ENCODE measurements at regions not wholly inside any gene's neighbourhood (a gene's known extent, or its start where the extent isn't known, plus 50 kb on each side); places are given as distances from the start of the nearest gene placed in this dataset.

GRCh38 chr9:13627071-13627470 lies 347.6 kb upstream of the MPDZ start:
- no peak overlapping the region for H3K4me3 ChIP-seq (ENCODE audit: low read depth, low read length)
- TF ChIP-seq, protein P1, sequence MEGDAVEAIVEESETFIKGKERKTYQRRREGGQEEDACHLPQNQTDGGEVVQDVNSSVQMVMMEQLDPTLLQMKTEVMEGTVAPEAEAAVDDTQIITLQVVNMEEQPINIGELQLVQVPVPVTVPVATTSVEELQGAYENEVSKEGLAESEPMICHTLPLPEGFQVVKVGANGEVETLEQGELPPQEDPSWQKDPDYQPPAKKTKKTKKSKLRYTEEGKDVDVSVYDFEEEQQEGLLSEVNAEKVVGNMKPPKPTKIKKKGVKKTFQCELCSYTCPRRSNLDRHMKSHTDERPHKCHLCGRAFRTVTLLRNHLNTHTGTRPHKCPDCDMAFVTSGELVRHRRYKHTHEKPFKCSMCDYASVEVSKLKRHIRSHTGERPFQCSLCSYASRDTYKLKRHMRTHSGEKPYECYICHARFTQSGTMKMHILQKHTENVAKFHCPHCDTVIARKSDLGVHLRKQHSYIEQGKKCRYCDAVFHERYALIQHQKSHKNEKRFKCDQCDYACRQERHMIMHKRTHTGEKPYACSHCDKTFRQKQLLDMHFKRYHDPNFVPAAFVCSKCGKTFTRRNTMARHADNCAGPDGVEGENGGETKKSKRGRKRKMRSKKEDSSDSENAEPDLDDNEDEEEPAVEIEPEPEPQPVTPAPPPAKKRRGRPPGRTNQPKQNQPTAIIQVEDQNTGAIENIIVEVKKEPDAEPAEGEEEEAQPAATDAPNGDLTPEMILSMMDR (IDR thresholded peaks at IDR 0.05; ENCODE audit: low read depth, low read length) = no peak

GRCh38 chr9:13626601-13627000 lies 347.1 kb upstream of the MPDZ start:
- H3K4me3 ChIP-seq (ENCODE audit: low read depth, low read length) = no peak overlapping the region
- TF ChIP-seq, protein P1 (IDR thresholded peaks at IDR 0.05; ENCODE audit: low read depth, low read length) = no peak

GRCh38 chr9:13621872-13622564 lies 342.5 kb upstream of the MPDZ start:
- H3K4me3 ChIP-seq (ENCODE audit: low read depth, low read length) = no peak overlapping the region
- TF ChIP-seq, protein P1 (IDR thresholded peaks at IDR 0.05; ENCODE audit: low read depth, low read length) = no peak

GRCh38 chr9:13616491-13617035 lies 337.1 kb upstream of the MPDZ start:
- no peak overlapping the region for H3K4me3 ChIP-seq (ENCODE audit: low read depth, low read length)
- TF ChIP-seq, protein P1 (IDR thresholded peaks at IDR 0.05; ENCODE audit: low read depth, low read length) = no peak

DNA sequence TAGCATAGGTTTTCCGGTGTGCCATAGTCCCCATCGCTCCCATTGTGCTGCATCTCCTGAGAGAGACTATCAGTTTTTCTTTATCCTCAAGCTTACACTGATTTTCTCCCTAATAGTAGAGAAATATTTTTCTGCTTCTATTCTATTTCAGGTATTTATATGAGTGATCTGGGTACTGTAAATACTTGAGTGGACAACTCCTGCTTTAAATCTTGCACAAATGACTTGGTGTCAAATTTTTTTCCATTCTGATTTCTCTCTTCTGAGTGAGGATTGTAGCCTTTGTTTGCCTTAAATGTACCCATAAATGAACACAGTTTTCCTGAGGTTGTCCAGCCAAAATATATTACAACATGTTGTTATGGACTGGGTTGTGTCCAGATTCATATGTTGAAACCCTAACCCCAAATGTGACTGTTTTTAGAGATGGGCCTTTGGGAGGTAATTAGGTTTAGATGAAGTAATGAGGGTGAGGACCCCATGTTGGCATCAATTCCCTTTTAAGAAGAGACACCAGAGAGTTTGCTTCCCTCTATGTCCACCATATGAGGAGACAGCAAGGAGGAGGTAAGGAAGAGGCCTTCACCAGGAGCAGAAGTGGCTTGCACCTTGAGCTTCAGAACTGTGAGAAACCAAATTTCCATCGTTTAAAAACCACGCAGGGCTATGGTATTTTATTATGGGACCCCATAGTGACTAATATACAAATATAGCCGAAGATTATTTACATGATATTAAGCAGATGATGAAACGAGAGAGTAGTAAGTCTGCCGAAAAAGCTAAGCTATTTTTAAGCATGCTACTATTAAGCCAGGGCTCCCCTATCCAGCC lies 336.4 kb upstream of the MPDZ start:
- TF ChIP-seq, protein P1 (IDR thresholded peaks at IDR 0.05; ENCODE audit: low read depth, low read length) = no peak
- H3K4me3 ChIP-seq (ENCODE audit: low read depth, low read length) = no peak overlapping the region

DNA sequence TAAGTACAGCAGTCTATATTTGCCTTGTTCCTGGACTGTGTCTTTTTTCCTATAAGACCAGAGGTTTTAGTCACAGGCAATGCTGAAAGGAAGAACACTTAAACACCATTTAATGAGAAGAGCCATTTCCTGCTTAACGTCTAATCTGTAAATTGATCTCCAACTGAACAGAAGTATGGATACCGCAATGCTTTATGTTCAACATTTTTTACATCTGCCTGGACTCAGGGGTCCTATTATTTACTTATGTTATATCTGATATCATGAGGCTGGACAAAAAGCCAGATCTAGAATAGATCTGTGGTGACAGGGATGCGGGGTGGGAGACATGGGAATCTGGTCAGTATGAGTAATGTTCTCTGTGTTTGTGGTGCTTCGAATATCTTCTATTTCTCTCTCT lies 334.6 kb upstream of the MPDZ start:
- TF ChIP-seq, protein P1 (IDR thresholded peaks at IDR 0.05; ENCODE audit: low read depth, low read length) = no peak
- H3K4me3 ChIP-seq (ENCODE audit: low read depth, low read length) = no peak overlapping the region

DNA sequence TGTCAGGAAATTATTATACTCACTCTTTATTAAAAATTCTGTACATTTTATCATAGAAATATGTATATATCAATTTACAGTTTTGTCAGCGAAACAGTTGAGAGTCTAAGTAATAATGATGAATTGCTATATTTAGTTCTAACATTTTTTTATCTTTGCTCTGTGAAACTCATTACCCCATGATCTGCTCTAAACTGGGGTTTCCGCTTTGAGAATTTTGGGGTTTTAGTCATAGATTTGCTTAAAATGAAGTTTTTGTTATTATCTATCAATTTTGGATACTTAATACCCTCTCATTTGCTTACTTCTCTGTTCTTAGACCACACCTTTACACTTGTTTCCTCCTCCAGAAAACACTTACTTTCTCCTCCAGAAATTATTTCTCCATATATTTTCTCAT lies 333.8 kb upstream of the MPDZ start:
- TF ChIP-seq, protein P1 (IDR thresholded peaks at IDR 0.05; ENCODE audit: low read depth, low read length) = no peak
- H3K4me3 ChIP-seq (ENCODE audit: low read depth, low read length) = no peak overlapping the region

Data from WI38 (cell line).